ENCODE measurements at regions not wholly inside any gene's neighbourhood (a gene's known extent, or its start where the extent isn't known, plus 50 kb on each side); places are given as distances from the start of the nearest gene placed in this dataset.

- Histone ChIP-seq H3K36me3 (ENCODE audit: insufficient read depth) (no peaks in the 10 kb centered on the region), H3K4me2 (no peak overlapping the region), H4K20me1 (ENCODE audit: insufficient read depth) (no peaks in the 10 kb centered on the region), H3K4me3 (IDR thresholded peaks at IDR 0.05; ENCODE audit: insufficient read depth, low read depth, low read length) (no peak overlapping the region), H3K27me3 (ENCODE audit: insufficient read depth, low read depth) (no peaks in the 10 kb centered on the region), H3K79me2 (ENCODE audit: insufficient read depth, low read depth) (no peaks in the 10 kb centered on the region), H3K4me1 (ENCODE audit: low read depth, poor library complexity, severe bottlenecking) (no peaks in the 10 kb centered on the region), H3K9ac (no peak overlapping the region), H3K27ac (no peak overlapping the region), H2AFZ (ENCODE audit: low read depth) (no peak overlapping the region)
- TF ChIP-seq CTCF (conservative IDR thresholded peaks at IDR 0.05; ENCODE audit: low read depth, low read length) = no peak
Measured at GRCh38 chr3:159453036-159453435, 535.6 kb upstream of the IL12A start.

GRCh38 chr3:159453945-159454344 lies 534.7 kb upstream of the IL12A start:
- no peak for TF ChIP-seq CTCF (conservative IDR thresholded peaks at IDR 0.05; ENCODE audit: low read depth, low read length)
- Histone ChIP-seq H3K27ac (no peak overlapping the region), H3K4me1 (ENCODE audit: low read depth, poor library complexity, severe bottlenecking) (no peaks in the 10 kb centered on the region), H2AFZ (ENCODE audit: low read depth) (no peak overlapping the region), H3K36me3 (ENCODE audit: insufficient read depth) (no peaks in the 10 kb centered on the region), H3K4me2 (no peak overlapping the region), H4K20me1 (ENCODE audit: insufficient read depth) (no peaks in the 10 kb centered on the region), H3K4me3 (IDR thresholded peaks at IDR 0.05; ENCODE audit: insufficient read depth, low read depth, low read length) (no peak overlapping the region), H3K27me3 (ENCODE audit: insufficient read depth, low read depth) (no peaks in the 10 kb centered on the region), H3K9ac (no peak overlapping the region), H3K79me2 (ENCODE audit: insufficient read depth, low read depth) (no peaks in the 10 kb centered on the region)

GRCh38 chr3:159455741-159456181 lies 532.9 kb upstream of the IL12A start:
- Histone ChIP-seq H3K27ac (no peak overlapping the region), H3K4me3 (IDR thresholded peaks at IDR 0.05; ENCODE audit: insufficient read depth, low read depth, low read length) (no peak overlapping the region), H3K27me3 (ENCODE audit: insufficient read depth, low read depth) (no peaks in the 10 kb centered on the region), H3K36me3 (ENCODE audit: insufficient read depth) (no peaks in the 10 kb centered on the region), H3K4me1 (ENCODE audit: low read depth, poor library complexity, severe bottlenecking) (no peaks in the 10 kb centered on the region), H3K79me2 (ENCODE audit: insufficient read depth, low read depth) (no peaks in the 10 kb centered on the region), H4K20me1 (ENCODE audit: insufficient read depth) (no peaks in the 10 kb centered on the region), H2AFZ (ENCODE audit: low read depth) (no peak overlapping the region), H3K4me2 (no peak overlapping the region), H3K9ac (no peak overlapping the region)
- no peak for TF ChIP-seq CTCF (conservative IDR thresholded peaks at IDR 0.05; ENCODE audit: low read depth, low read length)

GRCh38 chr3:159458010-159458409 lies 530.6 kb upstream of the IL12A start:
- no peak overlapping the region for H3K4me3 ChIP-seq (IDR thresholded peaks at IDR 0.05; ENCODE audit: insufficient read depth, low read depth, low read length)
- H3K27me3 ChIP-seq (ENCODE audit: insufficient read depth, low read depth) = no peaks in the 10 kb centered on the region
- no peaks in the 10 kb centered on the region for H3K4me1 ChIP-seq (ENCODE audit: low read depth, poor library complexity, severe bottlenecking)
- H3K9ac ChIP-seq = no peak overlapping the region
- H3K27ac ChIP-seq = no peak overlapping the region
- no peak overlapping the region for H2AFZ ChIP-seq (ENCODE audit: low read depth)
- H4K20me1 ChIP-seq (ENCODE audit: insufficient read depth) = no peaks in the 10 kb centered on the region
- no peaks in the 10 kb centered on the region for H3K36me3 ChIP-seq (ENCODE audit: insufficient read depth)
- TF ChIP-seq CTCF (conservative IDR thresholded peaks at IDR 0.05; ENCODE audit: low read depth, low read length) = no peak
- H3K4me2 ChIP-seq = no peak overlapping the region
- no peaks in the 10 kb centered on the region for H3K79me2 ChIP-seq (ENCODE audit: insufficient read depth, low read depth)

Measured in KMS-11 (cell line).